ENCODE measurements at regions not wholly inside any gene's neighbourhood (a gene's known extent, or its start where the extent isn't known, plus 50 kb on each side); places are given as distances from the start of the nearest gene placed in this dataset.

GRCh38 chr2:12070581-12070980 is 324.1 kb downstream of the LPIN1 start:
- no peak for DNase-seq (ENCODE audit: low read depth in 1 of 2, low spot score in 1 of 2)
- H3K27me3 ChIP-seq, result no peaks in the 10 kb centered on the region
- no peaks in the 10 kb centered on the region for H3K9me3 ChIP-seq (ENCODE audit: low read depth)
- peaks cover 11% of the 10 kb centered on the region for H3K4me1 ChIP-seq (ENCODE audit: low read depth)
- no peak overlapping the region for H3K4me3 ChIP-seq
- H3K36me3 ChIP-seq, result no peaks in the 10 kb centered on the region
- no peak for TF ChIP-seq CTCF (IDR thresholded peaks at IDR 0.05; ENCODE audit: low read depth, low read length)
- H3K27ac ChIP-seq, result no peak overlapping the region

GRCh38 chr2:12071318-12071717 is 324.9 kb downstream of the LPIN1 start:
- Histone ChIP-seq H3K4me1 (ENCODE audit: low read depth) (peaks cover 11% of the 10 kb centered on the region), H3K27ac (no peak overlapping the region), H3K4me3 (no peak overlapping the region), H3K27me3 (no peaks in the 10 kb centered on the region), H3K9me3 (ENCODE audit: low read depth) (no peaks in the 10 kb centered on the region), H3K36me3 (no peaks in the 10 kb centered on the region)
- DNase-seq (ENCODE audit: low read depth in 1 of 2, low spot score in 1 of 2), result no peak
- TF ChIP-seq CTCF (IDR thresholded peaks at IDR 0.05; ENCODE audit: low read depth, low read length), result no peak

GRCh38 chr2:12073217-12073852 is 326.9 kb downstream of the LPIN1 start:
- no peak for TF ChIP-seq CTCF (IDR thresholded peaks at IDR 0.05; ENCODE audit: low read depth, low read length)
- H3K9me3 ChIP-seq (ENCODE audit: low read depth), result no peaks in the 10 kb centered on the region
- H3K4me3 ChIP-seq, result no peak overlapping the region
- no peak overlapping the region for H3K27ac ChIP-seq
- DNase-seq (ENCODE audit: low read depth in 1 of 2, low spot score in 1 of 2), result no peak
- no peaks in the 10 kb centered on the region for H3K36me3 ChIP-seq
- H3K4me1 ChIP-seq (ENCODE audit: low read depth), result peaks cover 11% of the 10 kb centered on the region
- H3K27me3 ChIP-seq, result no peaks in the 10 kb centered on the region

- Histone ChIP-seq H3K9me3 (ENCODE audit: low read depth) (no peaks in the 10 kb centered on the region), H3K36me3 (no peaks in the 10 kb centered on the region), H3K27ac (no peak overlapping the region), H3K4me3 (no peak overlapping the region), H3K4me1 (ENCODE audit: low read depth) (peaks cover 5% of the 10 kb centered on the region), H3K27me3 (no peaks in the 10 kb centered on the region)
- no peak for DNase-seq (ENCODE audit: low read depth in 1 of 2, low spot score in 1 of 2)
- no peak for TF ChIP-seq CTCF (IDR thresholded peaks at IDR 0.05; ENCODE audit: low read depth, low read length)
Observed at GRCh38 chr2:12074126-12074844, 327.9 kb downstream of the LPIN1 start.

GRCh38 chr2:12074845-12075217 is 328.4 kb downstream of the LPIN1 start:
- TF ChIP-seq CTCF (IDR thresholded peaks at IDR 0.05; ENCODE audit: low read depth, low read length), result no peak
- H3K4me3 ChIP-seq, result no peak overlapping the region
- H3K36me3 ChIP-seq, result no peaks in the 10 kb centered on the region
- no peaks in the 10 kb centered on the region for H3K27me3 ChIP-seq
- no peak overlapping the region for H3K27ac ChIP-seq
- H3K9me3 ChIP-seq (ENCODE audit: low read depth), result no peaks in the 10 kb centered on the region
- no peak for DNase-seq (ENCODE audit: low read depth in 1 of 2, low spot score in 1 of 2)
- peaks cover 5% of the 10 kb centered on the region for H3K4me1 ChIP-seq (ENCODE audit: low read depth)

All from cardiac muscle cell (in vitro differentiated cells and primary cell).